Ovary (tissue), 3 donors: ENCODE measurements at regions not wholly inside any gene's neighbourhood (a gene's known extent, or its start where the extent isn't known, plus 50 kb on each side); places are given as distances from the start of the nearest gene placed in this dataset.

Experiments
- EP300 ChIP-seq: sonication (generic); formaldehyde crosslinking; IDR thresholded peaks from one replicate; pipeline ENCODE4 v1.6.1; 2017; ENCODE audit warnings: antibody characterized with exemption
- POLR2A ChIP-seq: fragments of 450-650 bp; IDR thresholded peaks from one replicate; pipeline ENCODE4 v1.6.1; 2017; ENCODE audit warnings: antibody characterized with exemption, mild to moderate bottlenecking, moderate library complexity
- TF ChIP-seq, protein P1 (sequence below), 3 donors: fragments of 450-650 bp in 2 of 3; fragments of 200-600 bp in 1 of 3; IDR thresholded peaks; one replicate each; pipeline versions ENCODE4 v1.5.1 to v1.8.0; 2016 to 2022; ENCODE audit warnings: antibody characterized with exemption in 3 of 3, mild to moderate bottlenecking in 1 of 3
- donor health status: DM: no; HTN: no; CAD: no.

DNA sequence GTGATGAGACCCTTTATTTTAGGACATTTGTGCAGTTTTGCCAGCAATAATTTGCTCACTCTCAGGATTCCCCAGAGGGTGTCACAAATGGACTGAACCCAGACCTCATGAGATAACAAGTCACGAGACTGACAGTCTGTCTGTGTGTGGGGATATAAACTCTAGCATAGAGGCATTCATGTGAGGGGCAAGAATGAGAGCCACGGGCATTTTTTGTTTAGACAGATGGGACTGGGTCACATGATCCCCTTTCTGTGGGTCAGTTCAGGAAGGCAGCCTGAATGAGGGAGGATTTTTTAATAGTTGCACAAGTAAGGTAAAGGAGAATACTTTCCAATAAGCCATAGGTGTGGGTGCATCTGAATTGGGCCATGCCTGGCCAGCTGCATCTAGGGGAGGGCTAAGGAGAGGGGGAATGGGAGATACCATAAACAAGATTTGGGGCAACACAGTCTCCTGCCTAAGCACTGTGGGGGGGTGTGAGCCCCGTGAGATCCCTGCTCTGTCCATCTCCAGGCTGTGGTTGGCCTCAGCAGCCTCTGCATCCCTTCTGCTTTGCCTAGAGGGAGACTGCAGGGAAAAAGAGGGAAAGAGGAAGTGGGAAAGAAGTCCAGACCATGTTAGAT, 66.6 kb downstream of the NAV1 start:
- TF ChIP-seq POLR2A (no peak), EP300 (no peak)
- TF ChIP-seq, protein P1, sequence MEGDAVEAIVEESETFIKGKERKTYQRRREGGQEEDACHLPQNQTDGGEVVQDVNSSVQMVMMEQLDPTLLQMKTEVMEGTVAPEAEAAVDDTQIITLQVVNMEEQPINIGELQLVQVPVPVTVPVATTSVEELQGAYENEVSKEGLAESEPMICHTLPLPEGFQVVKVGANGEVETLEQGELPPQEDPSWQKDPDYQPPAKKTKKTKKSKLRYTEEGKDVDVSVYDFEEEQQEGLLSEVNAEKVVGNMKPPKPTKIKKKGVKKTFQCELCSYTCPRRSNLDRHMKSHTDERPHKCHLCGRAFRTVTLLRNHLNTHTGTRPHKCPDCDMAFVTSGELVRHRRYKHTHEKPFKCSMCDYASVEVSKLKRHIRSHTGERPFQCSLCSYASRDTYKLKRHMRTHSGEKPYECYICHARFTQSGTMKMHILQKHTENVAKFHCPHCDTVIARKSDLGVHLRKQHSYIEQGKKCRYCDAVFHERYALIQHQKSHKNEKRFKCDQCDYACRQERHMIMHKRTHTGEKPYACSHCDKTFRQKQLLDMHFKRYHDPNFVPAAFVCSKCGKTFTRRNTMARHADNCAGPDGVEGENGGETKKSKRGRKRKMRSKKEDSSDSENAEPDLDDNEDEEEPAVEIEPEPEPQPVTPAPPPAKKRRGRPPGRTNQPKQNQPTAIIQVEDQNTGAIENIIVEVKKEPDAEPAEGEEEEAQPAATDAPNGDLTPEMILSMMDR (IDR thresholded peaks at IDR 0.05), result no peak
